Common myeloid progenitor, CD34-positive (primary cell): ENCODE measurements at regions not wholly inside any gene's neighbourhood (a gene's known extent, or its start where the extent isn't known, plus 50 kb on each side); places are given as distances from the start of the nearest gene placed in this dataset.

Experiments used
- CTCF ChIA-PET: fragments of 350-600 bp; sonication (Branson Sonifier 250); formaldehyde crosslinking; loops from one replicate; lab custom pipeline; 2021; ENCODE audit warnings: antibody characterized with exemption; lab: Charles Lee
- POLR2A ChIA-PET: fragments of 350-600 bp; sonication (Branson Sonifier 250); formaldehyde crosslinking; loops from one replicate; lab custom pipeline; 2021; ENCODE audit warnings: antibody characterized with exemption; lab: Charles Lee
- DNase-seq, 3 donors: peaks; one replicate each; pipeline versions ENCODE4 v3.0.0 to v3.0.0-alpha.2; 2013
- H3K27ac ChIP-seq, 2 experiments: 1 replicate in 1 of 2; 2 replicates in 1 of 2; pipeline ENCODE4 v1.7.0; 2013; ENCODE audit warnings: inconsistent platforms in 2 of 2, low read length in 2 of 2, mild to moderate bottlenecking in 2 of 2, low read depth in 1 of 2, moderate library complexity in 1 of 2; ENCODE audit not compliant: severe bottlenecking in 2 of 2, insufficient read depth in 1 of 2, poor library complexity in 1 of 2
- H3K27me3 ChIP-seq, 5 experiments: replicated peaks in 2 of 5; 1 replicate in 3 of 5; 2 replicates in 2 of 5; pipeline versions ENCODE4 v1.6.1 to v1.7.0; 2013; ENCODE audit warnings: low read length in 4 of 5, mild to moderate bottlenecking in 2 of 5, moderate library complexity in 2 of 5, inconsistent platforms in 1 of 5; ENCODE audit not compliant: insufficient read depth in 5 of 5, control insufficient read depth in 4 of 5
- H3K36me3 ChIP-seq, 4 experiments: 1 replicate in 2 of 4; 2 replicates in 2 of 4; pipeline versions ENCODE4 v1.6.1 to v1.7.0; 2013; ENCODE audit warnings: low read length in 3 of 4, control low read depth in 1 of 4, mild to moderate bottlenecking in 1 of 4; ENCODE audit not compliant: control insufficient read depth in 4 of 4, insufficient read depth in 4 of 4
- H3K4me1 ChIP-seq, 4 experiments: 1 replicate in 3 of 4; 2 replicates in 1 of 4; pipeline versions ENCODE4 v1.6.1 to v1.7.1; 2013; ENCODE audit warnings: low read length in 3 of 4, mild to moderate bottlenecking in 3 of 4, control low read depth in 1 of 4, inconsistent platforms in 1 of 4, moderate library complexity in 1 of 4; ENCODE audit not compliant: control insufficient read depth in 4 of 4, insufficient read depth in 4 of 4; ENCODE audit errors: control extremely low read depth in 1 of 4
- H3K4me3 ChIP-seq, 7 experiments: 1 replicate in 4 of 7; 2 replicates in 3 of 7; pipeline versions ENCODE4 v1.5.1 to v1.7.0; 2013; ENCODE audit warnings: mild to moderate bottlenecking in 7 of 7, low read length in 6 of 7, moderate library complexity in 6 of 7, inconsistent platforms in 2 of 7, low read depth in 2 of 7, control low read depth in 1 of 7; ENCODE audit not compliant: insufficient read depth in 4 of 7, control insufficient read depth in 1 of 7; ENCODE audit errors: extremely low read depth in 1 of 7
- H3K9me3 ChIP-seq, 5 experiments: 1 replicate in 4 of 5; 2 replicates in 1 of 5; pipeline versions ENCODE4 v1.6.1 to v1.7.1; 2013; ENCODE audit warnings: low read length in 4 of 5, mild to moderate bottlenecking in 2 of 5, inconsistent platforms in 1 of 5, low read depth in 1 of 5, moderate library complexity in 1 of 5; ENCODE audit not compliant: control insufficient read depth in 4 of 5, insufficient read depth in 2 of 5; ENCODE audit errors: control extremely low read depth in 1 of 5
- WGBS: methylation state at CpG from one replicate; pipeline ENCODE4 v1.1.5; 2013; ENCODE audit not compliant: insufficient coverage; 5-methylcytosine and 5-hydroxymethylcytosine counted together

GRCh38 chr7:124680304-124680703 lies 85.3 kb downstream of the GPR37 start:
- no peak for DNase-seq
- no peaks in the 10 kb centered on the region for H3K4me1 ChIP-seq
- ChIA-PET CTCF (no interaction called here), POLR2A (no interaction called here)
- H3K27me3 ChIP-seq, result no peaks in the 10 kb centered on the region
- H3K27ac ChIP-seq, result no peak overlapping the region
- H3K9me3 ChIP-seq, result peaks cover 0 to 2% (median 0%) of the 10 kb centered on the region in 5 experiments
- H3K36me3 ChIP-seq, result no peaks in the 10 kb centered on the region
- no peak overlapping the region for H3K4me3 ChIP-seq
- WGBS, result 100% methylated on average over 1 of the region's 6 CpGs

DNA sequence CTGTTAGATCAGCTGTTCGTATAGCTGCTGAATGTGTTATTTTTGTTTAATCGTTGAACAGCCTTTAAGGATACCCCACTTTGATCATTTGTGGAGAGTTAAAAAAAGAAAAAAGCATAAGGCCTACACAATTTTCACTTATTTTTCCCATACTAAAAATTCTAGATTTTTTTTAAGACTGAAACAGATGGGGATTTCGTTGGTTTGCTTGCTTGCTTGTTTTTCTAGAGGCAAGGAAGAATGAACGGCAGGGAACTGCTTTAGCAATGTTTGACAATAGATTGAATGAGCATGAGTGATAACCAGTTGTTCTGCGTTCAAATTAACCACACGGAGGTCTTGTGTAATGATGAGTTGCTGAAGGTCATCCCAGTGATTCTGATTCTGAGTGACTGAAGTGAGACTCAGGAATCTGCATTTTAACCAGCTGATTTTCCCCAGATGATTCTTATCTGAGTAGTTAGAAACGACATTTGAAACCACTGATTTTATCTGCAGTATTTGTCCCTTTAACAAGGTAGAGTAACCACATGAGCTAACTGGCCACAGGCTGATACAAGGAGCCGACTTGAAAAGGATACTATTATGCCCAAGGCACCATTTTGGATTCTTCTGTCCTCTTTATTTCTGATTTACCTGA lies 85.9 kb downstream of the GPR37 start:
- Histone ChIP-seq H3K27ac (no peak overlapping the region), H3K9me3 (peaks cover 0 to 2% (median 0%) of the 10 kb centered on the region in 5 experiments), H3K27me3 (no peaks in the 10 kb centered on the region), H3K36me3 (no peaks in the 10 kb centered on the region), H3K4me3 (no peak overlapping the region), H3K4me1 (no peaks in the 10 kb centered on the region)
- POLR2A ChIA-PET, result no interaction called here
- CTCF ChIA-PET, result no interaction called here
- DNase-seq, result no peak
- 76% methylated on average over 4 of the region's 8 CpGs for WGBS

- no peaks in the 10 kb centered on the region for H3K27me3 ChIP-seq
- ChIA-PET POLR2A (no interaction called here), CTCF (no interaction called here)
- H3K36me3 ChIP-seq, result no peaks in the 10 kb centered on the region
- peaks cover 0 to 2% (median 0%) of the 10 kb centered on the region in 5 experiments for H3K9me3 ChIP-seq
- H3K4me3 ChIP-seq, result no peak overlapping the region
- 100% methylated on average over 1 of the region's 2 CpGs for WGBS
- no peak for DNase-seq
- no peak overlapping the region for H3K27ac ChIP-seq
- no peaks in the 10 kb centered on the region for H3K4me1 ChIP-seq
Measured at GRCh38 chr7:124679146-124679545, 86.4 kb downstream of the GPR37 start.

DNA sequence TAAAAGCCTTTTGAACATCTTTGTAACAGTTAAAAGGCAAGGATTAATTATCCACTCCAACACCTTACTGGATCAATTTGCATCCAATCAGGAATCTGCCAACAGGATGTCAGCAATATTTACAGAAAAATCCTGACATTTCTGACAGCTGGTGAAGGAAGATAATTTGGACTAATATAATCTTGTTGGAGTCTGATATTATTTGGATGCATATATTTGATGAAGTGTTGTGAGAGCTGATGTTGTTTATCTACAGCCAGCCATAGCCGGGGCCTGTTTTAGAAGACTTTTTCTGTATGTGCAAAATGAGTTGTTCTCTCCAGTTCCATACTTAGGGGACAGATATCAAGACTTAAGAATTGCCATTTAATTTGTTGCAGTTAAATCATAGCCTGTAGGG lies 91.1 kb downstream of the GPR37 start:
- Histone ChIP-seq H3K36me3 (no peaks in the 10 kb centered on the region), H3K4me3 (no peak overlapping the region), H3K9me3 (no peaks in the 10 kb centered on the region), H3K4me1 (no peaks in the 10 kb centered on the region), H3K27me3 (no peaks in the 10 kb centered on the region), H3K27ac (no peak overlapping the region)
- ChIA-PET CTCF (no interaction called here), POLR2A (no interaction called here)
- no peak for DNase-seq
- 100% methylated on average over 1 of the region's 1 CpG for WGBS

GRCh38 chr7:124672011-124672410 lies 93.6 kb downstream of the GPR37 start:
- Histone ChIP-seq H3K27ac (no peak overlapping the region), H3K4me1 (no peaks in the 10 kb centered on the region), H3K27me3 (no peaks in the 10 kb centered on the region), H3K4me3 (no peak overlapping the region), H3K36me3 (no peaks in the 10 kb centered on the region), H3K9me3 (no peaks in the 10 kb centered on the region)
- ChIA-PET CTCF (no interaction called here), POLR2A (no interaction called here)
- 90% methylated on average over 1 of the region's 1 CpG for WGBS
- no peak for DNase-seq

GRCh38 chr7:124667312-124668153 lies 98.1 kb downstream of the GPR37 start:
- POLR2A ChIA-PET, result no interaction called here
- no peak for DNase-seq
- CTCF ChIA-PET, result no interaction called here
- H3K9me3 ChIP-seq, result no peaks in the 10 kb centered on the region
- H3K36me3 ChIP-seq, result no peaks in the 10 kb centered on the region
- no peak overlapping the region for H3K4me3 ChIP-seq
- WGBS, result 85% methylated on average over 7 of the region's 9 CpGs
- H3K27me3 ChIP-seq, result no peaks in the 10 kb centered on the region
- no peak overlapping the region for H3K27ac ChIP-seq
- H3K4me1 ChIP-seq, result no peaks in the 10 kb centered on the region

DNA sequence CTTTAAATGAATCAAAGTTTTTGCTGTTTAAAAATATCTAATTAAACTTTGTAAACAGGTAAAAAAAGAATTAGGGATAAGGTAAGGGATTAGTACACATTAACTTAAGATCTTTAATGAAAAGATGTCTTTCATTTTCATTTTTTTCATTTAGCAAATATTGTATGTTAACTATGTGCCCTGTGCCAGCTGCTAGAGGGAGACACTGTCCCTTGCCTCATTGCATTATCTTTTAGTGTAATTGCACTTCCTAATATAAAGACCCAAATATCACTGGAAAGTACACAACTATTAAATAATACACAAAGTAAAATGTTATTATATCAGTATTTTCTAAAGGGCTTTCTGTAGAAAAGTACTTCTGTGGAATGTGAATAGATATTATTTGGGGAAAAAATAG lies 102.7 kb downstream of the GPR37 start:
- ChIA-PET CTCF (no interaction called here), POLR2A (no interaction called here)
- no peak overlapping the region for H3K4me3 ChIP-seq
- H3K27ac ChIP-seq, result no peak overlapping the region
- no peak for DNase-seq
- H3K36me3 ChIP-seq, result no peaks in the 10 kb centered on the region
- no peaks in the 10 kb centered on the region for H3K27me3 ChIP-seq
- H3K4me1 ChIP-seq, result no peaks in the 10 kb centered on the region
- no peaks in the 10 kb centered on the region for H3K9me3 ChIP-seq
